Activated CD4-positive, alpha-beta T cell treated with anti-CD3 and anti-CD28 coated beads, Interleukin-2, amount 10 ng/mL, durations not matched to agents 7 days and 5 days (primary cell): ENCODE measurements at regions not wholly inside any gene's neighbourhood (a gene's known extent, or its start where the extent isn't known, plus 50 kb on each side); places are given as distances from the start of the nearest gene placed in this dataset.

Experiments
- CTCF ChIA-PET: fragments of 350-600 bp; sonication (Branson Sonifier 250); formaldehyde crosslinking; loops from one replicate; lab custom pipeline; 2021; ENCODE audit warnings: antibody characterized with exemption; lab: Charles Lee
- POLR2A ChIA-PET: fragments of 350-600 bp; sonication (Branson Sonifier 250); formaldehyde crosslinking; loops from one replicate; lab custom pipeline; 2021; ENCODE audit warnings: antibody characterized with exemption; lab: Charles Lee
- DNase-seq: peaks from one replicate; pipeline ENCODE4 v3.0.0-alpha.2; 2020
- H3K27ac Mint-ChIP-seq: one replicate; pipeline ENCODE4 v1.8.0; 2021; ENCODE audit warnings: mild to moderate bottlenecking, moderate library complexity, mixed read lengths
- H3K27me3 Mint-ChIP-seq: one replicate; pipeline ENCODE4 v1.8.0; 2021; ENCODE audit warnings: mixed read lengths
- H3K36me3 Mint-ChIP-seq: one replicate; pipeline ENCODE4 v1.8.0; 2021; ENCODE audit warnings: low read depth, mixed read lengths
- H3K4me1 Mint-ChIP-seq: one replicate; pipeline ENCODE4 v1.8.0; 2021; ENCODE audit warnings: mixed read lengths
- H3K4me3 Mint-ChIP-seq: one replicate; pipeline ENCODE4 v1.8.0; 2021; ENCODE audit warnings: mild to moderate bottlenecking, moderate library complexity, mixed read lengths
- H3K9me3 Mint-ChIP-seq: one replicate; pipeline ENCODE4 v1.8.0; 2021; ENCODE audit warnings: mixed read lengths

- H3K9me3 Mint-ChIP-seq: peaks cover 15% of the 10 kb centered on the region
- peaks cover 21% of the 10 kb centered on the region for H3K27me3 Mint-ChIP-seq
- H3K36me3 Mint-ChIP-seq: no peaks in the 10 kb centered on the region
- H3K27ac Mint-ChIP-seq: no peak overlapping the region
- ChIA-PET POLR2A (no interaction called here), CTCF (no interaction called here)
- DNase-seq: no peak
- no peak overlapping the region for H3K4me3 Mint-ChIP-seq
- no peaks in the 10 kb centered on the region for H3K4me1 Mint-ChIP-seq
Measured at GRCh38 chr10:128230401-128230800, 104.2 kb upstream of the MKI67 start.

- H3K36me3 Mint-ChIP-seq: no peaks in the 10 kb centered on the region
- no peak overlapping the region for H3K27ac Mint-ChIP-seq
- ChIA-PET POLR2A (no interaction called here), CTCF (no interaction called here)
- no peaks in the 10 kb centered on the region for H3K4me1 Mint-ChIP-seq
- DNase-seq: no peak
- peaks cover 15% of the 10 kb centered on the region for H3K9me3 Mint-ChIP-seq
- no peak overlapping the region for H3K4me3 Mint-ChIP-seq
- peaks cover 7% of the 10 kb centered on the region for H3K27me3 Mint-ChIP-seq
Measured at GRCh38 chr10:128233422-128233821, 107.2 kb upstream of the MKI67 start.

GRCh38 chr10:128237710-128238109 lies 111.5 kb upstream of the MKI67 start:
- Mint-ChIP-seq H3K4me1 (no peaks in the 10 kb centered on the region), H3K36me3 (no peaks in the 10 kb centered on the region), H3K4me3 (no peak overlapping the region), H3K9me3 (peaks cover 15% of the 10 kb centered on the region), H3K27ac (no peak overlapping the region), H3K27me3 (no peaks in the 10 kb centered on the region)
- CTCF ChIA-PET: no interaction called here
- POLR2A ChIA-PET: no interaction called here
- DNase-seq: no peak

- H3K36me3 Mint-ChIP-seq: no peaks in the 10 kb centered on the region
- no peak overlapping the region for H3K4me3 Mint-ChIP-seq
- no peaks in the 10 kb centered on the region for H3K4me1 Mint-ChIP-seq
- H3K27me3 Mint-ChIP-seq: no peaks in the 10 kb centered on the region
- H3K9me3 Mint-ChIP-seq: no peaks in the 10 kb centered on the region
- ChIA-PET CTCF (no interaction called here), POLR2A (no interaction called here)
- no peak for DNase-seq
- no peak overlapping the region for H3K27ac Mint-ChIP-seq
Measured at GRCh38 chr10:128241023-128241422, 114.8 kb upstream of the MKI67 start.

GRCh38 chr10:128242641-128243040 lies 116.4 kb upstream of the MKI67 start:
- POLR2A ChIA-PET: no interaction called here
- H3K27me3 Mint-ChIP-seq: no peaks in the 10 kb centered on the region
- no peaks in the 10 kb centered on the region for H3K9me3 Mint-ChIP-seq
- H3K27ac Mint-ChIP-seq: no peak overlapping the region
- no peak for DNase-seq
- H3K4me3 Mint-ChIP-seq: no peak overlapping the region
- CTCF ChIA-PET: no interaction called here
- H3K36me3 Mint-ChIP-seq: no peaks in the 10 kb centered on the region
- no peaks in the 10 kb centered on the region for H3K4me1 Mint-ChIP-seq

GRCh38 chr10:128245026-128245425 lies 118.8 kb upstream of the MKI67 start:
- H3K4me3 Mint-ChIP-seq: no peak overlapping the region
- H3K9me3 Mint-ChIP-seq: no peaks in the 10 kb centered on the region
- no peaks in the 10 kb centered on the region for H3K4me1 Mint-ChIP-seq
- no peak overlapping the region for H3K27ac Mint-ChIP-seq
- ChIA-PET POLR2A (no interaction called here), CTCF (no interaction called here)
- H3K36me3 Mint-ChIP-seq: no peaks in the 10 kb centered on the region
- H3K27me3 Mint-ChIP-seq: no peaks in the 10 kb centered on the region
- no peak for DNase-seq

- peaks cover under 1% of the 10 kb centered on the region for H3K27me3 Mint-ChIP-seq
- CTCF ChIA-PET: no interaction called here
Measured at GRCh38 chr10:128247576-128247975, 121.4 kb upstream of the MKI67 start.

GRCh38 chr10:128254476-128254875 lies 128.3 kb upstream of the MKI67 start:
- Mint-ChIP-seq H3K27ac (no peak overlapping the region), H3K4me3 (no peak overlapping the region), H3K9me3 (no peaks in the 10 kb centered on the region), H3K36me3 (no peaks in the 10 kb centered on the region), H3K4me1 (no peaks in the 10 kb centered on the region), H3K27me3 (peaks cover 3% of the 10 kb centered on the region)
- DNase-seq: no peak
- POLR2A ChIA-PET: no interaction called here
- CTCF ChIA-PET: no interaction called here

More at GRCh38 chr10:128247576-128247975, 121.4 kb upstream of the MKI67 start:
- Mint-ChIP-seq H3K36me3 (no peaks in the 10 kb centered on the region), H3K27ac (no peak overlapping the region), H3K4me1 (no peaks in the 10 kb centered on the region), H3K9me3 (no peaks in the 10 kb centered on the region), H3K4me3 (no peak overlapping the region)
- no peak for DNase-seq
- POLR2A ChIA-PET: no interaction called here

GRCh38 chr10:128257428-128257827 lies 131.2 kb upstream of the MKI67 start:
- H3K36me3 Mint-ChIP-seq: no peaks in the 10 kb centered on the region
- peaks cover 3% of the 10 kb centered on the region for H3K27me3 Mint-ChIP-seq
- H3K4me3 Mint-ChIP-seq: no peak overlapping the region
- CTCF ChIA-PET: no interaction called here
- H3K4me1 Mint-ChIP-seq: no peaks in the 10 kb centered on the region
- H3K27ac Mint-ChIP-seq: no peak overlapping the region
- no peaks in the 10 kb centered on the region for H3K9me3 Mint-ChIP-seq
- DNase-seq: no peak
- POLR2A ChIA-PET: no interaction called here

GRCh38 chr10:128258421-128258976 lies 132.3 kb upstream of the MKI67 start:
- POLR2A ChIA-PET: no interaction called here
- DNase-seq: no peak
- H3K36me3 Mint-ChIP-seq: no peaks in the 10 kb centered on the region
- CTCF ChIA-PET: no interaction called here
- no peak overlapping the region for H3K27ac Mint-ChIP-seq
- H3K4me3 Mint-ChIP-seq: no peak overlapping the region
- no peaks in the 10 kb centered on the region for H3K4me1 Mint-ChIP-seq
- peaks cover 3% of the 10 kb centered on the region for H3K27me3 Mint-ChIP-seq
- no peaks in the 10 kb centered on the region for H3K9me3 Mint-ChIP-seq

- Mint-ChIP-seq H3K4me1 (no peaks in the 10 kb centered on the region), H3K27ac (no peak overlapping the region), H3K36me3 (no peaks in the 10 kb centered on the region), H3K4me3 (no peak overlapping the region), H3K27me3 (peaks cover 33% of the 10 kb centered on the region), H3K9me3 (no peaks in the 10 kb centered on the region)
- CTCF ChIA-PET: interaction anchor here (0.6 kb wide), 1 partner anchor 505 kb away, joined by 3 read pairs; no protein-coding TSS in a partner anchor
- POLR2A ChIA-PET: no interaction called here
- peak; percentile 60 for DNase-seq
Measured at GRCh38 chr10:128263891-128264688, 137.9 kb upstream of the MKI67 start.

- Mint-ChIP-seq H3K9me3 (no peaks in the 10 kb centered on the region), H3K4me3 (no peak overlapping the region), H3K27me3 (peaks cover 33% of the 10 kb centered on the region), H3K27ac (no peak overlapping the region), H3K4me1 (no peaks in the 10 kb centered on the region), H3K36me3 (no peaks in the 10 kb centered on the region)
- ChIA-PET POLR2A (no interaction called here), CTCF (no interaction called here)
- DNase-seq: no peak
Measured at GRCh38 chr10:128265596-128265995, 139.4 kb upstream of the MKI67 start.

GRCh38 chr10:128267581-128267980 lies 141.4 kb upstream of the MKI67 start:
- peaks cover 35% of the 10 kb centered on the region for H3K27me3 Mint-ChIP-seq
- ChIA-PET POLR2A (no interaction called here), CTCF (interaction anchor here (1.4 kb wide), 1 partner anchor 20 kb away, joined by 3 read pairs; no protein-coding TSS in a partner anchor)
- no peak overlapping the region for H3K4me3 Mint-ChIP-seq
- no peak overlapping the region for H3K27ac Mint-ChIP-seq
- no peaks in the 10 kb centered on the region for H3K9me3 Mint-ChIP-seq
- no peaks in the 10 kb centered on the region for H3K4me1 Mint-ChIP-seq
- H3K36me3 Mint-ChIP-seq: no peaks in the 10 kb centered on the region
- DNase-seq: no peak
